GM23248 (cell line): ENCODE measurements at regions not wholly inside any gene's neighbourhood (a gene's known extent, or its start where the extent isn't known, plus 50 kb on each side); places are given as distances from the start of the nearest gene placed in this dataset.

Experiments
- EZH2 ChIP-seq: fragments of 200-600 bp; sonication (generic); IDR thresholded peaks from 2 replicates; pipeline ENCODE4 v1.6.1; 2018; ENCODE audit warnings: antibody characterized with exemption, mild to moderate bottlenecking; ENCODE audit not compliant: insufficient read depth, poor library complexity, severe bottlenecking
- EZH2phosphoT487 ChIP-seq: fragments of 200-600 bp; sonication (generic); IDR thresholded peaks from 2 replicates; pipeline ENCODE4 v1.6.1; 2018; ENCODE audit warnings: antibody characterized with exemption, moderate library complexity, mild to moderate bottlenecking, low read depth; ENCODE audit not compliant: insufficient read depth

DNA sequence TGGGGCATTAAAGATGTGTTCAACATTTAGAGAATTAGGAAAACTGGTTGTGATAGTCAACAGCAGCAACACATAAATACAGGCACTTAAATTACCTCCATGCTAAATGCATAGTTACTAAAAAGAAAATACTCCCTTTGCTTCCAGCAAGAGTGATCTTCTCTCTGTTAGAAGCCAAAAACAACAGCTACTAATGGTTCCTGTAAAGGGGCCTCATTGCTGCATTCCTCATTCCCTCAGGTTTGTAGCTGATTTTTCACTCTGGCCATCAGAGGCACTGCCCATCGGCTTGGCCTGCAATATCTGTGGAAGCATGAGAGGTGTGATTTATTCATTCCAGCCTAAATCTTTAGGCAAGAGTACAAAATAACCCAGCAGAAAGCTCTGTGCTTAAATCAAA, 466.0 kb upstream of the ADAMTS16 start:
- no peak for TF ChIP-seq EZH2
- no peak for TF ChIP-seq EZH2phosphoT487
